ENCODE measurements at regions not wholly inside any gene's neighbourhood (a gene's known extent, or its start where the extent isn't known, plus 50 kb on each side); places are given as distances from the start of the nearest gene placed in this dataset.

- TF ChIP-seq CTCF (conservative IDR thresholded peaks at IDR 0.05; ENCODE audit: low read length) (no peak), EZH2phosphoT487 (IDR thresholded peaks at IDR 0.05; ENCODE audit: borderline replicate concordance) (no peak)
Measured at GRCh38 chr2:133982256-133982655, 271.6 kb upstream of the MGAT5 start.

Measured in Loucy (cell line).